PFSK-1 (cell line): ENCODE measurements at regions not wholly inside any gene's neighbourhood (a gene's known extent, or its start where the extent isn't known, plus 50 kb on each side); places are given as distances from the start of the nearest gene placed in this dataset.

Source experiments
- FOXP2 ChIP-seq: optimal IDR thresholded peaks from 2 replicates; pipeline ENCODE3; 2011; ENCODE audit warnings: borderline replicate concordance, control low read depth, inconsistent platforms; ENCODE audit not compliant: insufficient read depth; ENCODE audit errors: extremely low read length, extremely low read depth
- POLR2AphosphoS5 ChIP-seq: IDR thresholded peaks from 2 replicates; pipeline ENCODE4 v1.6.1; 2012; ENCODE audit warnings: low read depth, mild to moderate bottlenecking, control low read depth, low read length, moderate library complexity
- REST ChIP-seq, 2 experiments: IDR thresholded peaks; 2 replicates each; pipeline versions ENCODE4 v1.6.1 to v1.8.0; 2011 to 2012; ENCODE audit warnings: low read depth in 2 of 2, low read length in 2 of 2, control low read depth in 1 of 2, inconsistent platforms in 1 of 2, mild to moderate bottlenecking in 1 of 2, moderate library complexity in 1 of 2; ENCODE audit not compliant: insufficient read depth in 1 of 2
- SIN3A ChIP-seq: IDR thresholded peaks from 2 replicates; pipeline ENCODE4 v1.6.1; 2012; ENCODE audit warnings: mild to moderate bottlenecking, low read length, moderate library complexity, borderline replicate concordance; ENCODE audit not compliant: insufficient read depth
- TAF1 ChIP-seq: IDR thresholded peaks from 2 replicates; pipeline ENCODE4 v1.6.1; 2012; ENCODE audit warnings: low read length, control low read depth, borderline replicate concordance; ENCODE audit not compliant: insufficient read depth

GRCh38 chr2:37551783-37552182, 119.7 kb downstream of the CDC42EP3 start:
- no peak for TF ChIP-seq TAF1
- TF ChIP-seq POLR2AphosphoS5 = no peak
- TF ChIP-seq SIN3A = no peak
- TF ChIP-seq FOXP2 = no peak
- no peak for TF ChIP-seq REST (IDR thresholded peaks at IDR 0.05; ENCODE audit: insufficient read depth in 1 of 2, low read depth in 2 of 2, low read length in 2 of 2)

- no peak for TF ChIP-seq POLR2AphosphoS5
- no peak for TF ChIP-seq TAF1
- TF ChIP-seq REST (IDR thresholded peaks at IDR 0.05; ENCODE audit: insufficient read depth in 1 of 2, low read depth in 2 of 2, low read length in 2 of 2) = no peak
- no peak for TF ChIP-seq SIN3A
- no peak for TF ChIP-seq FOXP2
These were observed 119.1 kb downstream of the CDC42EP3 start for GRCh38 chr2:37552339-37552738.

- no peak for TF ChIP-seq SIN3A
- no peak for TF ChIP-seq FOXP2
- TF ChIP-seq REST (IDR thresholded peaks at IDR 0.05; ENCODE audit: insufficient read depth in 1 of 2, low read depth in 2 of 2, low read length in 2 of 2) = no peak
- no peak for TF ChIP-seq TAF1
- no peak for TF ChIP-seq POLR2AphosphoS5
These were observed 117.9 kb downstream of the CDC42EP3 start for GRCh38 chr2:37553411-37554154.

- TF ChIP-seq SIN3A (no peak), REST (IDR thresholded peaks at IDR 0.05; ENCODE audit: insufficient read depth in 1 of 2, low read depth in 2 of 2, low read length in 2 of 2) (no peak), POLR2AphosphoS5 (no peak), TAF1 (no peak), FOXP2 (no peak)
These were observed 117.3 kb downstream of the CDC42EP3 start for GRCh38 chr2:37554155-37554510.
